H9 (cell line): ENCODE measurements at regions not wholly inside any gene's neighbourhood (a gene's known extent, or its start where the extent isn't known, plus 50 kb on each side); places are given as distances from the start of the nearest gene placed in this dataset.

Experiments
- DNase-seq: peaks from one replicate; pipeline ENCODE4 v3.0.0-alpha.2; 2017
- H2AFZ ChIP-seq: one replicate; pipeline ENCODE4 v1.6.1; 2013; ENCODE audit warnings: mild to moderate bottlenecking, low read length, control low read depth, moderate library complexity
- H2AK5ac ChIP-seq: 2 replicates; pipeline ENCODE4 v1.6.1; 2013; ENCODE audit warnings: low read length, control low read depth, mixed read lengths; ENCODE audit not compliant: insufficient read length
- H2BK120ac ChIP-seq: one replicate; pipeline ENCODE4 v1.6.1; 2013; ENCODE audit warnings: low read depth, mild to moderate bottlenecking, low read length, control low read depth, inconsistent platforms; ENCODE audit not compliant: poor library complexity, severe bottlenecking
- H2BK12ac ChIP-seq: 2 replicates; pipeline ENCODE4 v1.6.1; 2013; ENCODE audit warnings: low read length, control low read depth, mixed read lengths, low read depth; ENCODE audit not compliant: insufficient read length
- H2BK15ac ChIP-seq: 2 replicates; pipeline ENCODE4 v1.6.1; 2013; ENCODE audit warnings: low read depth, low read length, control low read depth
- H2BK20ac ChIP-seq: one replicate; pipeline ENCODE4 v1.6.1; 2013; ENCODE audit warnings: low read depth, mild to moderate bottlenecking, low read length, control low read depth, inconsistent platforms; ENCODE audit not compliant: poor library complexity, severe bottlenecking
- H2BK5ac ChIP-seq: 2 replicates; pipeline ENCODE4 v1.6.1; 2013; ENCODE audit warnings: low read length, control low read depth, mixed read lengths; ENCODE audit not compliant: insufficient read length
- H3K14ac ChIP-seq: 2 replicates; pipeline ENCODE4 v1.6.1; 2013; ENCODE audit warnings: low read length, control low read depth; ENCODE audit not compliant: insufficient read depth
- H3K18ac ChIP-seq: 2 replicates; pipeline ENCODE4 v1.6.1; 2013; ENCODE audit warnings: low read depth, mild to moderate bottlenecking, mixed read lengths, low read length, control low read depth; ENCODE audit not compliant: insufficient read length
- H3K23ac ChIP-seq: 2 replicates; pipeline ENCODE4 v1.6.1; 2013; ENCODE audit warnings: low read length, control low read depth, mixed read lengths, low read depth; ENCODE audit not compliant: insufficient read length
- H3K23me2 ChIP-seq: 2 replicates; pipeline ENCODE4 v1.6.1; 2013; ENCODE audit warnings: low read depth, mild to moderate bottlenecking, mixed read lengths, low read length, control low read depth; ENCODE audit not compliant: insufficient read length, poor library complexity, severe bottlenecking
- H3K27ac ChIP-seq: 2 replicates; pipeline ENCODE4 v1.5.1; 2013; ENCODE audit warnings: low read length, control low read depth, mixed read lengths, low read depth; ENCODE audit not compliant: insufficient read length
- H3K27me3 ChIP-seq: 2 replicates; pipeline ENCODE4 v1.6.1; 2013; ENCODE audit warnings: low read length, control low read depth, inconsistent platforms; ENCODE audit not compliant: insufficient read depth
- H3K4ac ChIP-seq: 2 replicates; pipeline ENCODE4 v1.6.1; 2013; ENCODE audit warnings: low read depth, mild to moderate bottlenecking, control low read depth, inconsistent platforms, low read length, moderate library complexity
- H3K4me1 ChIP-seq: 2 replicates; pipeline ENCODE4 v1.6.1; 2013; ENCODE audit warnings: low read length, control low read depth, inconsistent platforms; ENCODE audit not compliant: insufficient read depth
- H3K4me2 ChIP-seq: 2 replicates; pipeline ENCODE4 v1.6.1; 2013; ENCODE audit warnings: low read length, control low read depth, mixed read lengths; ENCODE audit not compliant: insufficient read length, insufficient read depth
- H3K56ac ChIP-seq: 2 replicates; pipeline ENCODE4 v1.6.1; 2013; ENCODE audit warnings: low read depth, mild to moderate bottlenecking, mixed read lengths, low read length, control low read depth; ENCODE audit not compliant: insufficient read length
- H3K79me1 ChIP-seq: 2 replicates; pipeline ENCODE4 v1.6.1; 2013; ENCODE audit warnings: low read depth, mild to moderate bottlenecking, moderate library complexity, low read length, control low read depth, inconsistent platforms; ENCODE audit not compliant: insufficient read depth, poor library complexity, severe bottlenecking
- H3K79me2 ChIP-seq: 2 replicates; pipeline ENCODE4 v1.6.1; 2013; ENCODE audit warnings: low read length, control low read depth, inconsistent platforms; ENCODE audit not compliant: insufficient read depth
- H3K9ac ChIP-seq: 2 replicates; pipeline ENCODE4 v1.6.1; 2013; ENCODE audit warnings: low read length, control low read depth, mixed read lengths; ENCODE audit not compliant: insufficient read length; ENCODE audit errors: extremely low read depth
- H3K9me3 ChIP-seq: one replicate; pipeline ENCODE4 v1.6.1; 2013; ENCODE audit warnings: low read depth, low read length, inconsistent platforms; ENCODE audit not compliant: control insufficient read depth
- H3T11ph ChIP-seq: one replicate; pipeline ENCODE4 v1.6.1; 2013; ENCODE audit warnings: mild to moderate bottlenecking, low read length, control low read depth, inconsistent platforms
- H4K20me1 ChIP-seq: one replicate; pipeline ENCODE4 v1.6.1; 2013; ENCODE audit not compliant: control insufficient read depth, insufficient read length, insufficient read depth
- H4K5ac ChIP-seq: 2 replicates; pipeline ENCODE4 v1.6.1; 2013; ENCODE audit warnings: low read depth, mild to moderate bottlenecking, mixed read lengths, low read length, control low read depth; ENCODE audit not compliant: insufficient read length
- H4K8ac ChIP-seq: replicated peaks from 2 replicates; pipeline ENCODE4 v1.6.1; 2013; ENCODE audit warnings: low read length, control low read depth, mixed read lengths, low read depth; ENCODE audit not compliant: insufficient read length
- H4K91ac ChIP-seq: 2 replicates; pipeline ENCODE4 v1.6.1; 2013; ENCODE audit warnings: low read depth, mild to moderate bottlenecking, moderate library complexity, mixed read lengths, low read length, control low read depth; ENCODE audit not compliant: insufficient read length
- H3K27ac Mint-ChIP-seq, 3 experiments: 2 replicates in 2 of 3; 3 replicates in 1 of 3; pipeline ENCODE4 v1.8.0; 2020 to 2021; ENCODE audit warnings: mixed read lengths in 3 of 3, mild to moderate bottlenecking in 1 of 3, moderate library complexity in 1 of 3
- H3K27me3 Mint-ChIP-seq: 2 replicates; pipeline ENCODE4 v1.8.0; 2021; ENCODE audit warnings: low read depth, mild to moderate bottlenecking, moderate library complexity, mixed read lengths
- H3K36me3 Mint-ChIP-seq, 3 experiments: 2 replicates in 2 of 3; 3 replicates in 1 of 3; pipeline ENCODE4 v1.8.0; 2020 to 2021; ENCODE audit warnings: low read depth in 3 of 3, mixed read lengths in 3 of 3; ENCODE audit not compliant: insufficient read depth in 1 of 3
- H3K4me1 Mint-ChIP-seq, 2 experiments: 2 replicates each; pipeline ENCODE4 v1.8.0; 2020; ENCODE audit warnings: mixed read lengths in 2 of 2
- H3K4me3 Mint-ChIP-seq, 2 experiments: 2 replicates in 1 of 2; 3 replicates in 1 of 2; pipeline ENCODE4 v1.8.0; 2020 to 2021; ENCODE audit warnings: mild to moderate bottlenecking in 2 of 2, mixed read lengths in 2 of 2, moderate library complexity in 1 of 2
- H3K9me3 Mint-ChIP-seq, 2 experiments: 2 replicates in 1 of 2; 3 replicates in 1 of 2; pipeline ENCODE4 v1.8.0; 2020; ENCODE audit warnings: mild to moderate bottlenecking in 2 of 2, mixed read lengths in 2 of 2, moderate library complexity in 1 of 2
- CTCF ChIP-seq: fragments of 200-600 bp; sonication (generic); conservative IDR thresholded peaks from 3 replicates; pipeline ENCODE4 v1.8.0; 2021; ENCODE audit warnings: antibody characterized with exemption, mild to moderate bottlenecking
- WGBS: extraction: QIAGEN DNeasy Blood & Tissue Kit; methylation state at CpG from one replicate; pipeline ENCODE4 v1.1.7; 2013; ENCODE audit warnings: missing lambda C conversion rate, low lambda C conversion rate, mixed read lengths; ENCODE audit not compliant: insufficient read length; ENCODE audit errors: extremely low coverage; 5-methylcytosine and 5-hydroxymethylcytosine counted together

GRCh38 chr16:72424757-72425156 lies 252.8 kb upstream of the PMFBP1 start:
- no peaks in the 10 kb centered on the region for H3K27me3 Mint-ChIP-seq
- Histone ChIP-seq H2BK120ac (no peak overlapping the region), H4K91ac (no peak overlapping the region), H2AFZ (no peak overlapping the region), H3K9me3 (no peaks in the 10 kb centered on the region), H4K20me1 (no peaks in the 10 kb centered on the region), H3K18ac (no peak overlapping the region), H3K9ac (no peak overlapping the region), H3K23ac (no peak overlapping the region), H3T11ph (no peak overlapping the region), H3K23me2 (no peaks in the 10 kb centered on the region), H3K79me2 (no peaks in the 10 kb centered on the region), H2BK20ac (no peak overlapping the region), H2BK15ac (no peak overlapping the region), H3K4ac (no peak overlapping the region), H2AK5ac (no peak overlapping the region), H3K27ac (no peak overlapping the region), H3K27me3 (no peaks in the 10 kb centered on the region), H3K4me1 (no peaks in the 10 kb centered on the region), H4K8ac (no peak overlapping the region), H3K56ac (no peak overlapping the region), H4K5ac (no peak overlapping the region), H3K79me1 (no peaks in the 10 kb centered on the region), H2BK12ac (no peak overlapping the region), H2BK5ac (no peak overlapping the region), H3K4me2 (no peak overlapping the region), H3K14ac (no peak overlapping the region)
- peaks cover 22 to 29% (median 26%) of the 10 kb centered on the region in 3 experiments for H3K36me3 Mint-ChIP-seq
- peaks cover 6 to 12% of the 10 kb centered on the region in 2 experiments for H3K9me3 Mint-ChIP-seq
- no peak for DNase-seq
- WGBS: no CpG with 5 or more reads among the region's 7 CpGs
- peaks cover 3 to 6% of the 10 kb centered on the region in 2 experiments; a peak in 3 of 4 replicates for H3K4me1 Mint-ChIP-seq
- H3K4me3 Mint-ChIP-seq: no peak overlapping the region
- H3K27ac Mint-ChIP-seq: no peak overlapping the region; a peak in 1 of 7 replicates
- no peak for TF ChIP-seq CTCF
